ENCODE measurements at regions not wholly inside any gene's neighbourhood (a gene's known extent, or its start where the extent isn't known, plus 50 kb on each side); places are given as distances from the start of the nearest gene placed in this dataset.

DNA sequence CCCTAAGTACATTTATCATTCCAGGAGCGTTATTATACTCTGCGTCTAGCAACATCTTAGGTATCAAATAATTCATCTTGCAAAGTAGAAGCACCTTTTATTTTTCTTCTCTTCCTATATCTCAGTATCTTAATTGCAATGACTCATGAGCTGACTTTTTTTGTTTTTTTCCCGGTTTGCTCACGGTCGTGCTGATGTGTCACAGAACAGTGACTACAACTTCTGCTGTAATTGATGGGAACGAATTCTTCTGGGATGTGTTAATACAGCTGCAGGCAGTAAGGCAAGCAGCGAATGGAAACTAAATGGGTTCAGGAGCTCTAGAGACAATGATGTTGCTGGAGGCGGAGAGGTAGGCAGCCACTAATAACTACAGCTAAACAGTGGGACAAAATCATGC, 89.8 kb upstream of the TMPRSS15 start:
- Histone ChIP-seq H3K36me3 (ENCODE audit: control insufficient read depth, insufficient read depth, low read length) (no peaks in the 10 kb centered on the region), H3K9me3 (ENCODE audit: control insufficient read depth, insufficient read depth, low read depth, low read length) (no peaks in the 10 kb centered on the region), H3K27ac (ENCODE audit: low read length) (no peak overlapping the region), H3K4me1 (ENCODE audit: control insufficient read depth, insufficient read depth, low read length) (no peaks in the 10 kb centered on the region; the same call in 1 of the 2 replicates), H3K27me3 (ENCODE audit: control insufficient read depth, insufficient read depth, low read length) (no peaks in the 10 kb centered on the region), H3K4me3 (ENCODE audit: low read depth in 2 of 2, low read length in 2 of 2) (no peak overlapping the region)
- ATAC-seq (no peak), DNase-seq (ENCODE audit: low read depth, low spot score) (no peak)
- CTCF ChIA-PET = no interaction called here
- POLR2A ChIA-PET = no interaction called here
- TF ChIP-seq, protein P1, sequence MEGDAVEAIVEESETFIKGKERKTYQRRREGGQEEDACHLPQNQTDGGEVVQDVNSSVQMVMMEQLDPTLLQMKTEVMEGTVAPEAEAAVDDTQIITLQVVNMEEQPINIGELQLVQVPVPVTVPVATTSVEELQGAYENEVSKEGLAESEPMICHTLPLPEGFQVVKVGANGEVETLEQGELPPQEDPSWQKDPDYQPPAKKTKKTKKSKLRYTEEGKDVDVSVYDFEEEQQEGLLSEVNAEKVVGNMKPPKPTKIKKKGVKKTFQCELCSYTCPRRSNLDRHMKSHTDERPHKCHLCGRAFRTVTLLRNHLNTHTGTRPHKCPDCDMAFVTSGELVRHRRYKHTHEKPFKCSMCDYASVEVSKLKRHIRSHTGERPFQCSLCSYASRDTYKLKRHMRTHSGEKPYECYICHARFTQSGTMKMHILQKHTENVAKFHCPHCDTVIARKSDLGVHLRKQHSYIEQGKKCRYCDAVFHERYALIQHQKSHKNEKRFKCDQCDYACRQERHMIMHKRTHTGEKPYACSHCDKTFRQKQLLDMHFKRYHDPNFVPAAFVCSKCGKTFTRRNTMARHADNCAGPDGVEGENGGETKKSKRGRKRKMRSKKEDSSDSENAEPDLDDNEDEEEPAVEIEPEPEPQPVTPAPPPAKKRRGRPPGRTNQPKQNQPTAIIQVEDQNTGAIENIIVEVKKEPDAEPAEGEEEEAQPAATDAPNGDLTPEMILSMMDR (IDR thresholded peaks at IDR 0.05) = no peak
- no TSS peak for BruUV-seq (replicated peaks)
- in situ Hi-C loops (cut with HindIII; ENCODE audit: low pct_unique_long_range_greater_than_20kb, low sequenced_read_pairs) = no loop called here
- intact Hi-C loops (cut with micrococcal nuclease; ENCODE audit: unreplicated experiment) = no loop called here

DNA sequence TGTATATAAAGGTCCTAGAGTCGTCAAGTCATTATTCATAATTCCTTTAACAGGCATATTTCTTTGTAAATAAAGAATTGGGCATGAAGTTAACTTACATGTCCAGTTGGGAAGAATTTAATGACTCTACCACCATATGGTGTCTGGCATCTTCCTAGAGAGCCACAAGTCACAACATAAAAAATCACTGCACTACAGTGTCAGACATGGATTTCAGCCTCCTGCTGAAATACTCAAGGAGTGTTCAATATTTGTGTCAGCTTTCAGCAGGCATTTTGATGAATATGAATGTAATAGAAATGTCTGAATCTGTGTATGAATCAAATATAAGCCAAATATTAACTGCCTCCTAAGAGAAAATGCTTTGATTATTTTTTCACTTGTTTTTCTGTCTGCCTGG, 91.9 kb upstream of the TMPRSS15 start:
- ChIA-PET POLR2A (no interaction called here), CTCF (no interaction called here)
- DNase-seq (ENCODE audit: low read depth, low spot score) = no peak
- BruUV-seq (replicated peaks) = no TSS peak
- Histone ChIP-seq H3K27ac (ENCODE audit: low read length) (no peak overlapping the region), H3K4me1 (ENCODE audit: control insufficient read depth, insufficient read depth, low read length) (no peaks in the 10 kb centered on the region; the same call in 1 of the 2 replicates), H3K36me3 (ENCODE audit: control insufficient read depth, insufficient read depth, low read length) (no peaks in the 10 kb centered on the region), H3K27me3 (ENCODE audit: control insufficient read depth, insufficient read depth, low read length) (no peaks in the 10 kb centered on the region), H3K4me3 (ENCODE audit: low read depth in 2 of 2, low read length in 2 of 2) (no peak overlapping the region), H3K9me3 (ENCODE audit: control insufficient read depth, insufficient read depth, low read depth, low read length) (no peaks in the 10 kb centered on the region)
- TF ChIP-seq POLR2AphosphoS5 (IDR thresholded peaks at IDR 0.05; ENCODE audit: low read depth, low read length) (no peak), SIN3A (IDR thresholded peaks at IDR 0.05; ENCODE audit: borderline replicate concordance, insufficient read depth, low read depth, low read length) (no peak), TCF7L2 (IDR thresholded peaks at IDR 0.05; ENCODE audit: low read depth, low read length) (no peak)
- TF ChIP-seq, protein P2, sequence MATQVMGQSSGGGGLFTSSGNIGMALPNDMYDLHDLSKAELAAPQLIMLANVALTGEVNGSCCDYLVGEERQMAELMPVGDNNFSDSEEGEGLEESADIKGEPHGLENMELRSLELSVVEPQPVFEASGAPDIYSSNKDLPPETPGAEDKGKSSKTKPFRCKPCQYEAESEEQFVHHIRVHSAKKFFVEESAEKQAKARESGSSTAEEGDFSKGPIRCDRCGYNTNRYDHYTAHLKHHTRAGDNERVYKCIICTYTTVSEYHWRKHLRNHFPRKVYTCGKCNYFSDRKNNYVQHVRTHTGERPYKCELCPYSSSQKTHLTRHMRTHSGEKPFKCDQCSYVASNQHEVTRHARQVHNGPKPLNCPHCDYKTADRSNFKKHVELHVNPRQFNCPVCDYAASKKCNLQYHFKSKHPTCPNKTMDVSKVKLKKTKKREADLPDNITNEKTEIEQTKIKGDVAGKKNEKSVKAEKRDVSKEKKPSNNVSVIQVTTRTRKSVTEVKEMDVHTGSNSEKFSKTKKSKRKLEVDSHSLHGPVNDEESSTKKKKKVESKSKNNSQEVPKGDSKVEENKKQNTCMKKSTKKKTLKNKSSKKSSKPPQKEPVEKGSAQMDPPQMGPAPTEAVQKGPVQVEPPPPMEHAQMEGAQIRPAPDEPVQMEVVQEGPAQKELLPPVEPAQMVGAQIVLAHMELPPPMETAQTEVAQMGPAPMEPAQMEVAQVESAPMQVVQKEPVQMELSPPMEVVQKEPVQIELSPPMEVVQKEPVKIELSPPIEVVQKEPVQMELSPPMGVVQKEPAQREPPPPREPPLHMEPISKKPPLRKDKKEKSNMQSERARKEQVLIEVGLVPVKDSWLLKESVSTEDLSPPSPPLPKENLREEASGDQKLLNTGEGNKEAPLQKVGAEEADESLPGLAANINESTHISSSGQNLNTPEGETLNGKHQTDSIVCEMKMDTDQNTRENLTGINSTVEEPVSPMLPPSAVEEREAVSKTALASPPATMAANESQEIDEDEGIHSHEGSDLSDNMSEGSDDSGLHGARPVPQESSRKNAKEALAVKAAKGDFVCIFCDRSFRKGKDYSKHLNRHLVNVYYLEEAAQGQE (IDR thresholded peaks at IDR 0.05; ENCODE audit: insufficient read depth in 1 of 2, low read depth in 2 of 2, low read length in 1 of 2) = no peak
- TF ChIP-seq, protein P1 (IDR thresholded peaks at IDR 0.05) = no peak
- intact Hi-C loops (cut with micrococcal nuclease; ENCODE audit: unreplicated experiment) = no loop called here
- in situ Hi-C loops (cut with HindIII; ENCODE audit: low pct_unique_long_range_greater_than_20kb, low sequenced_read_pairs) = no loop called here
- ATAC-seq = no peak

DNA sequence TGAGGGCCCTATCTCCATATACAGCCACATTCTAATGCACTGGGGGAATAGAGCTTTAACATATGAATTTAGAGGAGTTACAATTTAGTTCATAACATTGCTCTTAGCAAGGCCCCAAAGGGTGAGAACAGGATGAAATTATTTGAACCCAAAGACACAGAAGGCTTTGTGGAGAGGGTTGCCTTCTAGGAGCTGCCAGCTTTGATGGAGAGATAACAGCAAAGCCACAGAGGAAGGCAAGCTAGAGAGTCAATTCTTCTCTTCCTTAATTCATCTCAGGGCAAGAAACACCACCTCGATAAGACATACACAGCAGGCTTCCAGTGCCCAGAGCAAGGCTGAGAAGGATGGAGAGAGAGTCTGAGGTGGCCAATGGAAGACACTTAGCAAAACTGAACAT, 94.8 kb upstream of the TMPRSS15 start:
- ChIA-PET CTCF (no interaction called here), POLR2A (no interaction called here)
- no peak for ATAC-seq
- no peak for TF ChIP-seq POLR2AphosphoS5 (IDR thresholded peaks at IDR 0.05; ENCODE audit: low read depth, low read length)
- no peak for TF ChIP-seq TCF7L2 (IDR thresholded peaks at IDR 0.05; ENCODE audit: low read depth, low read length)
- TF ChIP-seq SIN3A (IDR thresholded peaks at IDR 0.05; ENCODE audit: borderline replicate concordance, insufficient read depth, low read depth, low read length) = no peak
- TF ChIP-seq, protein P1 (IDR thresholded peaks at IDR 0.05) = no peak
- TF ChIP-seq, protein P2 (IDR thresholded peaks at IDR 0.05; ENCODE audit: insufficient read depth in 1 of 2, low read depth in 2 of 2, low read length in 1 of 2) = no peak
- DNase-seq (ENCODE audit: low read depth, low spot score) = no peak
- in situ Hi-C loops (cut with HindIII; ENCODE audit: low pct_unique_long_range_greater_than_20kb, low sequenced_read_pairs) (no loop called here), intact Hi-C loops (cut with micrococcal nuclease; ENCODE audit: unreplicated experiment) (no loop called here)
- no TSS peak for BruUV-seq (replicated peaks)
- Histone ChIP-seq H3K36me3 (ENCODE audit: control insufficient read depth, insufficient read depth, low read length) (no peaks in the 10 kb centered on the region), H3K27me3 (ENCODE audit: control insufficient read depth, insufficient read depth, low read length) (no peaks in the 10 kb centered on the region), H3K4me3 (ENCODE audit: low read depth in 2 of 2, low read length in 2 of 2) (no peak overlapping the region), H3K4me1 (ENCODE audit: control insufficient read depth, insufficient read depth, low read length) (no peaks in the 10 kb centered on the region; the same call in 1 of the 2 replicates), H3K27ac (ENCODE audit: low read length) (no peak overlapping the region), H3K9me3 (ENCODE audit: control insufficient read depth, insufficient read depth, low read depth, low read length) (no peaks in the 10 kb centered on the region)
